H1 (cell line): ENCODE measurements at regions not wholly inside any gene's neighbourhood (a gene's known extent, or its start where the extent isn't known, plus 50 kb on each side); places are given as distances from the start of the nearest gene placed in this dataset.

Experiments
- CHD7 ChIP-seq: fragments of 300-600 bp; sonication (generic); IDR thresholded peaks from 2 replicates; pipeline ENCODE4 v1.7.1; 2012; ENCODE audit warnings: low read length, moderate library complexity, mild to moderate bottlenecking, inconsistent platforms; ENCODE audit not compliant: insufficient replicate concordance
- KDM4A ChIP-seq: IDR thresholded peaks from one replicate; pipeline ENCODE4 v1.7.1; 2012; ENCODE audit warnings: low read depth, mild to moderate bottlenecking, moderate library complexity, low read length, inconsistent platforms; ENCODE audit not compliant: severe bottlenecking
- POLR2AphosphoS5 ChIP-seq: IDR thresholded peaks from 2 replicates; pipeline ENCODE4 v1.6.1; 2011; ENCODE audit warnings: low read depth, low read length
- RXRA ChIP-seq: IDR thresholded peaks from 2 replicates; pipeline ENCODE4 v1.6.1; 2011; ENCODE audit warnings: low read depth, mild to moderate bottlenecking, low read length, moderate library complexity; ENCODE audit not compliant: insufficient read depth
- SUZ12 ChIP-seq: fragments of 200-600 bp; sonication (generic); IDR thresholded peaks from 2 replicates; pipeline ENCODE4 v1.6.1; 2012; ENCODE audit warnings: mild to moderate bottlenecking, inconsistent platforms, low read length, moderate library complexity, mixed read lengths
- TAF1 ChIP-seq: IDR thresholded peaks from 2 replicates; pipeline ENCODE4 v1.6.1; 2011; ENCODE audit warnings: mild to moderate bottlenecking, low read depth, low read length
- TCF12 ChIP-seq: IDR thresholded peaks from 2 replicates; pipeline ENCODE4 v1.6.1; 2011; ENCODE audit warnings: low read depth, mild to moderate bottlenecking, low read length
- TEAD4 ChIP-seq: IDR thresholded peaks from 2 replicates; pipeline ENCODE4 v1.6.1; 2012; ENCODE audit warnings: low read depth, low read length, inconsistent platforms, mixed read lengths
- YY1 ChIP-seq: IDR thresholded peaks from 2 replicates; pipeline ENCODE4 v1.6.1; 2011; ENCODE audit warnings: low read depth, mild to moderate bottlenecking, low read length
- TF ChIP-seq, protein P1 (sequence below): IDR thresholded peaks from 2 replicates; pipeline ENCODE4 v1.6.1; 2012; ENCODE audit warnings: inconsistent platforms

GRCh38 chr11:16603890-16604793, 134.3 kb upstream of the C11orf58 start (continued):
- peak; percentile 54; the same call in 1 of the 2 replicates for TF ChIP-seq SUZ12
- no peak for TF ChIP-seq CHD7
- no peak for TF ChIP-seq TCF12
- no peak for TF ChIP-seq TEAD4
- peak; percentile 20 for TF ChIP-seq KDM4A
- TF ChIP-seq, protein P1, sequence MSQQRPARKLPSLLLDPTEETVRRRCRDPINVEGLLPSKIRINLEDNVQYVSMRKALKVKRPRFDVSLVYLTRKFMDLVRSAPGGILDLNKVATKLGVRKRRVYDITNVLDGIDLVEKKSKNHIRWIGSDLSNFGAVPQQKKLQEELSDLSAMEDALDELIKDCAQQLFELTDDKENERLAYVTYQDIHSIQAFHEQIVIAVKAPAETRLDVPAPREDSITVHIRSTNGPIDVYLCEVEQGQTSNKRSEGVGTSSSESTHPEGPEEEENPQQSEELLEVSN = no peak
- TF ChIP-seq RXRA = no peak
- TF ChIP-seq POLR2AphosphoS5 = no peak
- TF ChIP-seq TAF1 = no peak
- TF ChIP-seq YY1 = no peak
